ENCODE measurements at regions not wholly inside any gene's neighbourhood (a gene's known extent, or its start where the extent isn't known, plus 50 kb on each side); places are given as distances from the start of the nearest gene placed in this dataset.

DNA sequence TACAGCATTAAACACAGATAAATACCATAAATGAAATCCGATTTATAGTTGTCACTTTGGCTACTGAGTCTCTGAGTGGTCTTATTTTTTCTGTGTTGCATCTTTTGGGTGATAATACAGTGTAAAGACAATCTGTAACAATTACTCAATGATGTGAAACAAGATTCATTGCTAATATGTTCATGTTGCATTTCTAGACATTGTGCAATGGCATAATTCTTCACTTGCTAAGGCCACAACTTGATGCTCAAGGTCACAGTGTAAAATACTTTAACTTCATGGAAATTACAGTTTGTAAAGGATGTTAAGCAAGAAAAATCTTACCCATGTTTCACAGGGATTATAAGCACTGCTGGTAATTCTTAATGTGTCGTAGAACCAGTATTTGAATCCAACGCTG, 74.9 kb upstream of the SMLR1 start:
- no peak for TF ChIP-seq POLR2A (IDR thresholded peaks at IDR 0.05)
- TF ChIP-seq, protein P1, sequence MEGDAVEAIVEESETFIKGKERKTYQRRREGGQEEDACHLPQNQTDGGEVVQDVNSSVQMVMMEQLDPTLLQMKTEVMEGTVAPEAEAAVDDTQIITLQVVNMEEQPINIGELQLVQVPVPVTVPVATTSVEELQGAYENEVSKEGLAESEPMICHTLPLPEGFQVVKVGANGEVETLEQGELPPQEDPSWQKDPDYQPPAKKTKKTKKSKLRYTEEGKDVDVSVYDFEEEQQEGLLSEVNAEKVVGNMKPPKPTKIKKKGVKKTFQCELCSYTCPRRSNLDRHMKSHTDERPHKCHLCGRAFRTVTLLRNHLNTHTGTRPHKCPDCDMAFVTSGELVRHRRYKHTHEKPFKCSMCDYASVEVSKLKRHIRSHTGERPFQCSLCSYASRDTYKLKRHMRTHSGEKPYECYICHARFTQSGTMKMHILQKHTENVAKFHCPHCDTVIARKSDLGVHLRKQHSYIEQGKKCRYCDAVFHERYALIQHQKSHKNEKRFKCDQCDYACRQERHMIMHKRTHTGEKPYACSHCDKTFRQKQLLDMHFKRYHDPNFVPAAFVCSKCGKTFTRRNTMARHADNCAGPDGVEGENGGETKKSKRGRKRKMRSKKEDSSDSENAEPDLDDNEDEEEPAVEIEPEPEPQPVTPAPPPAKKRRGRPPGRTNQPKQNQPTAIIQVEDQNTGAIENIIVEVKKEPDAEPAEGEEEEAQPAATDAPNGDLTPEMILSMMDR (IDR thresholded peaks at IDR 0.05), result no peak
